ENCODE measurements at regions not wholly inside any gene's neighbourhood (a gene's known extent, or its start where the extent isn't known, plus 50 kb on each side); places are given as distances from the start of the nearest gene placed in this dataset.

GRCh38 chr9:1340390-1340789 lies 290.2 kb downstream of the DMRT2 start:
- no peaks in the 10 kb centered on the region for H3K36me3 ChIP-seq (ENCODE audit: control insufficient read depth in 1 of 2, insufficient read depth in 2 of 2, low read length in 2 of 2)
- H3K4me1 ChIP-seq (ENCODE audit: control insufficient read depth in 1 of 2, insufficient read depth in 2 of 2, low read length in 2 of 2), result no peaks in the 10 kb centered on the region
- intact Hi-C loops (cut with micrococcal nuclease), result no loop called here
- no peak overlapping the region for H3K4me2 ChIP-seq (ENCODE audit: low read length)
- BruUV-seq (replicated peaks), result no TSS peak
- RAD21 ChIA-PET (ENCODE audit: low non-redundant PET in 1 of 2, low total read pairs in 2 of 2, uncharacterized antibody in 2 of 2, unreplicated experiment in 2 of 2), result no interaction called here
- H3K9me2 ChIP-seq (ENCODE audit: insufficient read depth), result no peaks in the 10 kb centered on the region
- no peaks in the 10 kb centered on the region for H3K27me3 ChIP-seq (ENCODE audit: insufficient read depth, low read length)
- POLR2A ChIA-PET, result no interaction called here
- no peak for ATAC-seq
- no peak overlapping the region for H3K9ac ChIP-seq (ENCODE audit: low read length)
- CTCF ChIA-PET, result no interaction called here
- no peak overlapping the region for H2AFZ ChIP-seq (ENCODE audit: low read depth, low read length, poor library complexity, severe bottlenecking)
- no peak overlapping the region for H3K4me3 ChIP-seq (replicated peaks in 1 of 2; ENCODE audit: low read depth in 1 of 2, low read length in 2 of 2)
- peaks cover 5 to 12% of the 10 kb centered on the region in 2 experiments; a peak in 2 of 4 replicates for H3K9me3 ChIP-seq (ENCODE audit: control insufficient read depth in 1 of 2, insufficient read depth in 1 of 2, low read depth in 1 of 2, low read length in 2 of 2)
- no peaks in the 10 kb centered on the region for H4K20me1 ChIP-seq (ENCODE audit: insufficient read depth)
- no peak for DNase-seq (ENCODE audit: low read depth, low spot score)
- TF ChIP-seq YY1 (IDR thresholded peaks at IDR 0.05; ENCODE audit: extremely low read depth, insufficient replicate concordance, low read depth, low read length), result no peak
- no peak for TF ChIP-seq MAX (IDR thresholded peaks at IDR 0.05)
- no peak for TF ChIP-seq SRF (IDR thresholded peaks at IDR 0.05; ENCODE audit: low read depth)
- no peaks in the 10 kb centered on the region for H3K79me2 ChIP-seq (ENCODE audit: insufficient read depth, low read length)
- H3K27ac ChIP-seq (ENCODE audit: low read depth, low read length), result no peak overlapping the region

GRCh38 chr9:1353291-1353690 lies 303.1 kb downstream of the DMRT2 start:
- BruUV-seq (replicated peaks), result no TSS peak
- ChIA-PET CTCF (no interaction called here), POLR2A (no interaction called here)

More at GRCh38 chr9:1353291-1353690, 303.1 kb downstream of the DMRT2 start:
- H3K36me3 ChIP-seq (ENCODE audit: control insufficient read depth in 1 of 2, insufficient read depth in 2 of 2, low read length in 2 of 2), result no peaks in the 10 kb centered on the region
- RAD21 ChIA-PET (ENCODE audit: low non-redundant PET in 1 of 2, low total read pairs in 2 of 2, uncharacterized antibody in 2 of 2, unreplicated experiment in 2 of 2), result no interaction called here
- TF ChIP-seq YY1 (IDR thresholded peaks at IDR 0.05; ENCODE audit: extremely low read depth, insufficient replicate concordance, low read depth, low read length), result no peak
- no peak for TF ChIP-seq SRF (IDR thresholded peaks at IDR 0.05; ENCODE audit: low read depth)
- TF ChIP-seq EZH2phosphoT487 (IDR thresholded peaks at IDR 0.05; ENCODE audit: borderline replicate concordance), result no peak
- no peak for TF ChIP-seq ZFX (IDR thresholded peaks at IDR 0.05)
- no peak for TF ChIP-seq EGR1 (IDR thresholded peaks at IDR 0.05; ENCODE audit: low read depth)
- no peak for TF ChIP-seq SP1 (IDR thresholded peaks at IDR 0.05; ENCODE audit: low read depth)
- no peak for TF ChIP-seq SIN3A (IDR thresholded peaks at IDR 0.05; ENCODE audit: low read depth)
- TF ChIP-seq TCF7L2 (IDR thresholded peaks at IDR 0.05; ENCODE audit: borderline replicate concordance, extremely low read depth, insufficient read depth, insufficient read length), result no peak
- no peak for TF ChIP-seq MAX (IDR thresholded peaks at IDR 0.05)
- TF ChIP-seq RAD21 (IDR thresholded peaks at IDR 0.05; ENCODE audit: low read depth), result no peak
- TF ChIP-seq CBX3 (IDR thresholded peaks at IDR 0.05; ENCODE audit: low read depth), result no peak
- H3K27me3 ChIP-seq (ENCODE audit: insufficient read depth, low read length), result no peaks in the 10 kb centered on the region
- H2AFZ ChIP-seq (ENCODE audit: low read depth, low read length, poor library complexity, severe bottlenecking), result no peak overlapping the region
- no peak for ATAC-seq
- H3K4me2 ChIP-seq (ENCODE audit: low read length), result no peak overlapping the region
- H3K9me2 ChIP-seq (ENCODE audit: insufficient read depth), result no peaks in the 10 kb centered on the region
- H4K20me1 ChIP-seq (ENCODE audit: insufficient read depth), result no peaks in the 10 kb centered on the region
- H3K79me2 ChIP-seq (ENCODE audit: insufficient read depth, low read length), result no peaks in the 10 kb centered on the region
- H3K4me3 ChIP-seq (replicated peaks in 1 of 2; ENCODE audit: low read depth in 1 of 2, low read length in 2 of 2), result no peak overlapping the region
- intact Hi-C loops (cut with micrococcal nuclease), result no loop called here
- DNase-seq (ENCODE audit: low read depth, low spot score), result no peak
- H3K4me1 ChIP-seq (ENCODE audit: control insufficient read depth in 1 of 2, insufficient read depth in 2 of 2, low read length in 2 of 2), result no peaks in the 10 kb centered on the region
- H3K27ac ChIP-seq (ENCODE audit: low read depth, low read length), result no peak overlapping the region
- H3K9me3 ChIP-seq (ENCODE audit: control insufficient read depth in 1 of 2, insufficient read depth in 1 of 2, low read depth in 1 of 2, low read length in 2 of 2), result peaks cover 4 to 13% of the 10 kb centered on the region in 2 experiments; a peak in 2 of 4 replicates
- H3K9ac ChIP-seq (ENCODE audit: low read length), result no peak overlapping the region

Data from HCT116 (cell line).